H9 (cell line): ENCODE measurements at regions not wholly inside any gene's neighbourhood (a gene's known extent, or its start where the extent isn't known, plus 50 kb on each side); places are given as distances from the start of the nearest gene placed in this dataset.
A peak's percentile ranks its signal among the peaks of the same experiment; 100 is the strongest.

ENCODE experiments used
- DNase-seq: peaks from one replicate; pipeline ENCODE4 v3.0.0-alpha.2; 2017
- H2AFZ ChIP-seq: one replicate; pipeline ENCODE4 v1.6.1; 2013; ENCODE audit warnings: mild to moderate bottlenecking, low read length, control low read depth, moderate library complexity
- H2AK5ac ChIP-seq: 2 replicates; pipeline ENCODE4 v1.6.1; 2013; ENCODE audit warnings: low read length, control low read depth, mixed read lengths; ENCODE audit not compliant: insufficient read length
- H2BK120ac ChIP-seq: one replicate; pipeline ENCODE4 v1.6.1; 2013; ENCODE audit warnings: low read depth, mild to moderate bottlenecking, low read length, control low read depth, inconsistent platforms; ENCODE audit not compliant: poor library complexity, severe bottlenecking
- H2BK12ac ChIP-seq: 2 replicates; pipeline ENCODE4 v1.6.1; 2013; ENCODE audit warnings: low read length, control low read depth, mixed read lengths, low read depth; ENCODE audit not compliant: insufficient read length
- H2BK15ac ChIP-seq: 2 replicates; pipeline ENCODE4 v1.6.1; 2013; ENCODE audit warnings: low read depth, low read length, control low read depth
- H2BK20ac ChIP-seq: one replicate; pipeline ENCODE4 v1.6.1; 2013; ENCODE audit warnings: low read depth, mild to moderate bottlenecking, low read length, control low read depth, inconsistent platforms; ENCODE audit not compliant: poor library complexity, severe bottlenecking
- H2BK5ac ChIP-seq: 2 replicates; pipeline ENCODE4 v1.6.1; 2013; ENCODE audit warnings: low read length, control low read depth, mixed read lengths; ENCODE audit not compliant: insufficient read length
- H3K14ac ChIP-seq: 2 replicates; pipeline ENCODE4 v1.6.1; 2013; ENCODE audit warnings: low read length, control low read depth; ENCODE audit not compliant: insufficient read depth
- H3K18ac ChIP-seq: 2 replicates; pipeline ENCODE4 v1.6.1; 2013; ENCODE audit warnings: low read depth, mild to moderate bottlenecking, mixed read lengths, low read length, control low read depth; ENCODE audit not compliant: insufficient read length
- H3K23ac ChIP-seq: 2 replicates; pipeline ENCODE4 v1.6.1; 2013; ENCODE audit warnings: low read length, control low read depth, mixed read lengths, low read depth; ENCODE audit not compliant: insufficient read length
- H3K23me2 ChIP-seq: 2 replicates; pipeline ENCODE4 v1.6.1; 2013; ENCODE audit warnings: low read depth, mild to moderate bottlenecking, mixed read lengths, low read length, control low read depth; ENCODE audit not compliant: insufficient read length, poor library complexity, severe bottlenecking
- H3K27ac ChIP-seq: 2 replicates; pipeline ENCODE4 v1.5.1; 2013; ENCODE audit warnings: low read length, control low read depth, mixed read lengths, low read depth; ENCODE audit not compliant: insufficient read length
- H3K27me3 ChIP-seq: 2 replicates; pipeline ENCODE4 v1.6.1; 2013; ENCODE audit warnings: low read length, control low read depth, inconsistent platforms; ENCODE audit not compliant: insufficient read depth
- H3K4ac ChIP-seq: 2 replicates; pipeline ENCODE4 v1.6.1; 2013; ENCODE audit warnings: low read depth, mild to moderate bottlenecking, control low read depth, inconsistent platforms, low read length, moderate library complexity
- H3K4me1 ChIP-seq: 2 replicates; pipeline ENCODE4 v1.6.1; 2013; ENCODE audit warnings: low read length, control low read depth, inconsistent platforms; ENCODE audit not compliant: insufficient read depth
- H3K4me2 ChIP-seq: 2 replicates; pipeline ENCODE4 v1.6.1; 2013; ENCODE audit warnings: low read length, control low read depth, mixed read lengths; ENCODE audit not compliant: insufficient read length, insufficient read depth
- H3K56ac ChIP-seq: 2 replicates; pipeline ENCODE4 v1.6.1; 2013; ENCODE audit warnings: low read depth, mild to moderate bottlenecking, mixed read lengths, low read length, control low read depth; ENCODE audit not compliant: insufficient read length
- H3K79me1 ChIP-seq: 2 replicates; pipeline ENCODE4 v1.6.1; 2013; ENCODE audit warnings: low read depth, mild to moderate bottlenecking, moderate library complexity, low read length, control low read depth, inconsistent platforms; ENCODE audit not compliant: insufficient read depth, poor library complexity, severe bottlenecking
- H3K79me2 ChIP-seq: 2 replicates; pipeline ENCODE4 v1.6.1; 2013; ENCODE audit warnings: low read length, control low read depth, inconsistent platforms; ENCODE audit not compliant: insufficient read depth
- H3K9ac ChIP-seq: 2 replicates; pipeline ENCODE4 v1.6.1; 2013; ENCODE audit warnings: low read length, control low read depth, mixed read lengths; ENCODE audit not compliant: insufficient read length; ENCODE audit errors: extremely low read depth
- H3K9me3 ChIP-seq: one replicate; pipeline ENCODE4 v1.6.1; 2013; ENCODE audit warnings: low read depth, low read length, inconsistent platforms; ENCODE audit not compliant: control insufficient read depth
- H3T11ph ChIP-seq: one replicate; pipeline ENCODE4 v1.6.1; 2013; ENCODE audit warnings: mild to moderate bottlenecking, low read length, control low read depth, inconsistent platforms
- H4K20me1 ChIP-seq: one replicate; pipeline ENCODE4 v1.6.1; 2013; ENCODE audit not compliant: control insufficient read depth, insufficient read length, insufficient read depth
- H4K5ac ChIP-seq: 2 replicates; pipeline ENCODE4 v1.6.1; 2013; ENCODE audit warnings: low read depth, mild to moderate bottlenecking, mixed read lengths, low read length, control low read depth; ENCODE audit not compliant: insufficient read length
- H4K8ac ChIP-seq: replicated peaks from 2 replicates; pipeline ENCODE4 v1.6.1; 2013; ENCODE audit warnings: low read length, control low read depth, mixed read lengths, low read depth; ENCODE audit not compliant: insufficient read length
- H4K91ac ChIP-seq: 2 replicates; pipeline ENCODE4 v1.6.1; 2013; ENCODE audit warnings: low read depth, mild to moderate bottlenecking, moderate library complexity, mixed read lengths, low read length, control low read depth; ENCODE audit not compliant: insufficient read length
- H3K27ac Mint-ChIP-seq, 3 experiments: 2 replicates in 2 of 3; 3 replicates in 1 of 3; pipeline ENCODE4 v1.8.0; 2020 to 2021; ENCODE audit warnings: mixed read lengths in 3 of 3, mild to moderate bottlenecking in 1 of 3, moderate library complexity in 1 of 3
- H3K27me3 Mint-ChIP-seq: 2 replicates; pipeline ENCODE4 v1.8.0; 2021; ENCODE audit warnings: low read depth, mild to moderate bottlenecking, moderate library complexity, mixed read lengths
- H3K36me3 Mint-ChIP-seq, 3 experiments: 2 replicates in 2 of 3; 3 replicates in 1 of 3; pipeline ENCODE4 v1.8.0; 2020 to 2021; ENCODE audit warnings: low read depth in 3 of 3, mixed read lengths in 3 of 3; ENCODE audit not compliant: insufficient read depth in 1 of 3
- H3K4me1 Mint-ChIP-seq, 2 experiments: 2 replicates each; pipeline ENCODE4 v1.8.0; 2020; ENCODE audit warnings: mixed read lengths in 2 of 2
- H3K4me3 Mint-ChIP-seq, 2 experiments: 2 replicates in 1 of 2; 3 replicates in 1 of 2; pipeline ENCODE4 v1.8.0; 2020 to 2021; ENCODE audit warnings: mild to moderate bottlenecking in 2 of 2, mixed read lengths in 2 of 2, moderate library complexity in 1 of 2
- H3K9me3 Mint-ChIP-seq, 2 experiments: 2 replicates in 1 of 2; 3 replicates in 1 of 2; pipeline ENCODE4 v1.8.0; 2020; ENCODE audit warnings: mild to moderate bottlenecking in 2 of 2, mixed read lengths in 2 of 2, moderate library complexity in 1 of 2
- WGBS: extraction: QIAGEN DNeasy Blood & Tissue Kit; methylation state at CpG from one replicate; pipeline ENCODE4 v1.1.7; 2013; ENCODE audit warnings: missing lambda C conversion rate, low lambda C conversion rate, mixed read lengths; ENCODE audit not compliant: insufficient read length; ENCODE audit errors: extremely low coverage; 5-methylcytosine and 5-hydroxymethylcytosine counted together
- TF ChIP-seq, protein P1 (sequence below): fragments of 200-600 bp; sonication (generic); conservative IDR thresholded peaks from 3 replicates; pipeline ENCODE4 v1.8.0; 2021; ENCODE audit warnings: antibody characterized with exemption, mild to moderate bottlenecking

DNA sequence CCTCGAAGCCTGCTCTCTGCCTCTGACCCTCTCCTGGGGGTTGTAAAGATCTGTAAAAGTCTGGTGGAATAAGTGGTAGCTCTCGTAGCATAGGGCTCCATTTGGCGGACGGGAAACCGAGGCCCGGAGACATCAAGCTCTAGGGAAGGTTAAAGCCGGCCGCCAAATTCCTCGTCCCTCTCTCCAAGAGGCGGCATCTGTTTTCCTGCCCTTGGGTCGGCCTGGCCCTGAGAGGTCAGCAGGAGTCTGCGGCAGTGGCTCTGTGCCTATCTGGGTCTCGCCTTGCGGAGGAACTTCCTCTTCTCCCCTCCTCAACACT, 72.4 kb downstream of the TEX51 start:
- Histone ChIP-seq H2AK5ac (no peak overlapping the region), H2BK120ac (no peak overlapping the region), H3K4ac (no peak overlapping the region), H3T11ph (no peak overlapping the region), H4K5ac (no peak overlapping the region), H4K91ac (no peak overlapping the region), H4K20me1 (no peaks in the 10 kb centered on the region), H3K79me1 (no peaks in the 10 kb centered on the region), H3K9me3 (no peaks in the 10 kb centered on the region), H2AFZ (no peak overlapping the region), H3K9ac (no peak overlapping the region), H3K27ac (no peak overlapping the region), H3K4me1 (peaks cover 3% of the 10 kb centered on the region; the same call in 1 of the 2 replicates), H3K56ac (no peak overlapping the region), H2BK12ac (no peak overlapping the region), H3K79me2 (no peaks in the 10 kb centered on the region), H2BK15ac (no peak overlapping the region), H4K8ac (no peak overlapping the region), H3K14ac (no peak overlapping the region), H2BK20ac (no peak overlapping the region), H3K4me2 (no peak overlapping the region), H3K27me3 (no peaks in the 10 kb centered on the region), H3K23me2 (no peaks in the 10 kb centered on the region), H3K23ac (no peak overlapping the region), H2BK5ac (no peak overlapping the region), H3K18ac (peak overlapping the region; percentile 34)
- no peak for DNase-seq
- WGBS, result no CpG with 5 or more reads among the region's 14 CpGs
- Mint-ChIP-seq H3K9me3 (no peaks in the 10 kb centered on the region; a peak in 1 of 5 replicates), H3K4me1 (peaks cover 17% of the 10 kb centered on the region in 2 experiments), H3K36me3 (no peaks in the 10 kb centered on the region; a peak in 1 of 7 replicates), H3K27me3 (peaks cover 48% of the 10 kb centered on the region), H3K4me3 (no peak overlapping the region), H3K27ac (no peak overlapping the region)
- TF ChIP-seq, protein P1, sequence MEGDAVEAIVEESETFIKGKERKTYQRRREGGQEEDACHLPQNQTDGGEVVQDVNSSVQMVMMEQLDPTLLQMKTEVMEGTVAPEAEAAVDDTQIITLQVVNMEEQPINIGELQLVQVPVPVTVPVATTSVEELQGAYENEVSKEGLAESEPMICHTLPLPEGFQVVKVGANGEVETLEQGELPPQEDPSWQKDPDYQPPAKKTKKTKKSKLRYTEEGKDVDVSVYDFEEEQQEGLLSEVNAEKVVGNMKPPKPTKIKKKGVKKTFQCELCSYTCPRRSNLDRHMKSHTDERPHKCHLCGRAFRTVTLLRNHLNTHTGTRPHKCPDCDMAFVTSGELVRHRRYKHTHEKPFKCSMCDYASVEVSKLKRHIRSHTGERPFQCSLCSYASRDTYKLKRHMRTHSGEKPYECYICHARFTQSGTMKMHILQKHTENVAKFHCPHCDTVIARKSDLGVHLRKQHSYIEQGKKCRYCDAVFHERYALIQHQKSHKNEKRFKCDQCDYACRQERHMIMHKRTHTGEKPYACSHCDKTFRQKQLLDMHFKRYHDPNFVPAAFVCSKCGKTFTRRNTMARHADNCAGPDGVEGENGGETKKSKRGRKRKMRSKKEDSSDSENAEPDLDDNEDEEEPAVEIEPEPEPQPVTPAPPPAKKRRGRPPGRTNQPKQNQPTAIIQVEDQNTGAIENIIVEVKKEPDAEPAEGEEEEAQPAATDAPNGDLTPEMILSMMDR, result no peak
